Esophagus muscularis mucosa (tissue), 4 donors: ENCODE measurements at regions not wholly inside any gene's neighbourhood (a gene's known extent, or its start where the extent isn't known, plus 50 kb on each side); places are given as distances from the start of the nearest gene placed in this dataset.
"Not testable (repeated sequence)": the region's sequence is repeated elsewhere in the genome, so short reads cannot be mapped to it uniquely, and the experiment has no call there.

ENCODE experiments used
- CTCF ChIP-seq, 3 experiments: fragments of 200-600 bp in 2 of 3; fragments of 450-650 bp in 1 of 3; sonication (generic) in 2 of 3; IDR thresholded peaks; one replicate each; pipeline ENCODE4 v1.5.1; 2017 to 2019; ENCODE audit warnings: antibody characterized with exemption in 3 of 3, mild to moderate bottlenecking in 2 of 3, moderate library complexity in 1 of 3
- EP300 ChIP-seq: sonication (generic); formaldehyde crosslinking; IDR thresholded peaks from one replicate; pipeline ENCODE4 v1.6.1; 2017; ENCODE audit warnings: antibody characterized with exemption
- POLR2AphosphoS5 ChIP-seq, 2 donors: sonication (generic); formaldehyde crosslinking; IDR thresholded peaks; one replicate each; pipeline ENCODE4 v1.6.1; 2017; ENCODE audit warnings: antibody characterized with exemption in 2 of 2

- not testable (repeated sequence) for TF ChIP-seq CTCF (IDR thresholded peaks at IDR 0.05); EP300; POLR2AphosphoS5 (IDR thresholded peaks at IDR 0.05)
Measured at GRCh38 chr2:111606632-111607031, 277.4 kb downstream of the ANAPC1 start.
